Lower leg skin (tissue), 4 donors: ENCODE measurements at regions not wholly inside any gene's neighbourhood (a gene's known extent, or its start where the extent isn't known, plus 50 kb on each side); places are given as distances from the start of the nearest gene placed in this dataset.

Experiments used
- DNase-seq, 2 donors: peaks; one replicate each; pipeline ENCODE4 v3.0.0-alpha.2; 2019; ENCODE audit warnings: low spot score in 2 of 2
- H3K4me3 ChIP-seq: fragments of 200-600 bp; sonication (generic); 2 replicates; pipeline ENCODE4 v1.5.1; 2017; ENCODE audit warnings: mild to moderate bottlenecking, low read depth; ENCODE audit not compliant: poor library complexity, severe bottlenecking
- CTCF ChIP-seq, 3 donors: fragments of 450-650 bp; IDR thresholded peaks; one replicate each; pipeline ENCODE4 v1.5.1; 2016; ENCODE audit warnings: antibody characterized with exemption in 3 of 3, mild to moderate bottlenecking in 3 of 3, moderate library complexity in 2 of 3
- POLR2A ChIP-seq, 2 donors: fragments of 450-650 bp; IDR thresholded peaks; one replicate each; pipeline ENCODE4 v1.6.1; 2016 to 2017; ENCODE audit warnings: antibody characterized with exemption in 2 of 2, mild to moderate bottlenecking in 1 of 2, moderate library complexity in 1 of 2
- WGBS, 2 donors: methylation state at CpG; one replicate each; pipeline ENCODE4 v1.1.5; 2018; 5-methylcytosine and 5-hydroxymethylcytosine counted together
- intact Hi-C: fragments of 100-400 bp; cut with DNase I; formaldehyde crosslinking; loops from one replicate; pipeline ENCODE4 v1.15.0; 2023; ENCODE audit warnings: low total_unique reads

GRCh38 chr1:239815074-239815473 lies 276.6 kb upstream of the FMN2 start:
- 84 to 90% methylated on average over 4 of the region's 4 CpGs for WGBS, 2 donors
- intact Hi-C loops: no loop called here
- H3K4me3 ChIP-seq: no peak overlapping the region
- TF ChIP-seq CTCF (IDR thresholded peaks at IDR 0.05) (no peak), POLR2A (IDR thresholded peaks at IDR 0.05) (no peak)
- no peak for DNase-seq

DNA sequence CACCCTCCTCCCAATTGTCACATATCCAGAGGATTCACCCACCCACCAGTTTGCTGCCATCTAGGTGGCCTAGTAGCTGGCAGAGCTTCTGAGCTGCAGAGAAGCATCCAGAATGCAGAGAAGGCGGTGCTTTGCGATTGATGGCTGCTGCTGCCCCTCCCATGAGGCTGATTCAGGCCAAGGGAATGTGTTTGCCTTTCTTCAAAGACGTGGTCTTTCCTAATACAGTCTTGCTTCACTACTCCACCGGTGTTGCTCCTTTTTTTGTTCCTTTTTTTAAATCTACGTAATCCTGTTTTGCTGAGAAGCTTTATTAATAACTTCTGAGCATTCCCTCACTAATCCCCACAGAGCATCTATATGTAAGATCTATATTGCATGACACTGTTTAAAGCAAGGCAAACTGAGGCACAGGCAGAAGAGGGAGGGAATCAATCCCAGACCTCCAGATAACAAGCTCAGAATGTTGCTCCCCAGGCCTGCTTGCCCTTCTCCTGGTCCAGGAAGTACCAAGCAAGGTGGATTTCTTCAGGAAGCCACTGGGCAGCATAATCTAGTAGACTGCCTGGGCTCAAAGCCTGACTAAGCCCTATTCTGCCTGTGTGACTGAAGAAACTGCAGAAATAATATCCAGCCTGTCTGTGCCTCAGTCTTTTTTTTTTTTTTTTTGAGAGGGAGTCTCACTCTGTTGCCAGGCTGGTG lies 275.5 kb upstream of the FMN2 start:
- no peak for DNase-seq

DNA sequence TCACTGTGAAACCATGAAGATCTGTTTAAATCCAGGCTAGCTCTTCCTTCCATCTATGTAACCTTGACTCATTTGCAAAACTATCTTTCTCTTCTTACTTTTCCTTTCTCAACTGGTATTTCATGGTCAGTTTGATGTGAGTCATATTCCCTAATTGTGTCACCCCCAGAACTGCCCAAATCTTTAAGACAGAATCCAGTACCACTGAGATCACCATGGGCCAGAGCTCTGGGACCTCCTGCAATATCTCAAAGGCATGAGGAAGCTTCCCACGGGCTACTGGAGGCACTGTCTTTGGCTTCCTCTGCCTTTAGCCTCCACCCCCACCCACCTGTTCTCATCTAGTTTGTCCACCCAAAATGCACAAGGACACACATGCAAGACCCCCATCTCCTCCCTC lies 274.4 kb upstream of the FMN2 start:
- DNase-seq: no peak
- H3K4me3 ChIP-seq: no peak overlapping the region
- intact Hi-C loops: no loop called here
- TF ChIP-seq CTCF (IDR thresholded peaks at IDR 0.05): no peak
- TF ChIP-seq POLR2A (IDR thresholded peaks at IDR 0.05): no peak
- WGBS, 2 donors: 87 to 94% methylated on average over 1 of the region's 1 CpG

More for the DNA sequence above, 275.5 kb upstream of the FMN2 start:
- WGBS, 2 donors: 21 to 31% methylated on average over 5 of the region's 5 CpGs
- no peak for TF ChIP-seq CTCF (IDR thresholded peaks at IDR 0.05)
- no peak for TF ChIP-seq POLR2A (IDR thresholded peaks at IDR 0.05)
- H3K4me3 ChIP-seq: no peak overlapping the region
- intact Hi-C loops: no loop called here

- DNase-seq: no peak
- intact Hi-C loops: no loop called here
- H3K4me3 ChIP-seq: no peak overlapping the region
- 79 to 82% methylated on average over 7 of the region's 7 CpGs for WGBS, 2 donors
- no peak for TF ChIP-seq POLR2A (IDR thresholded peaks at IDR 0.05)
- TF ChIP-seq CTCF (IDR thresholded peaks at IDR 0.05): no peak
These were observed 273.9 kb upstream of the FMN2 start for GRCh38 chr1:239817801-239818200.

- DNase-seq: no peak
- 81 to 85% methylated on average over 6 of the region's 6 CpGs for WGBS, 2 donors
- no peak for TF ChIP-seq POLR2A (IDR thresholded peaks at IDR 0.05)
- no peak for TF ChIP-seq CTCF (IDR thresholded peaks at IDR 0.05)
- H3K4me3 ChIP-seq: no peak overlapping the region
- intact Hi-C loops: no loop called here
These were observed 272.6 kb upstream of the FMN2 start for GRCh38 chr1:239819096-239819495.

DNA sequence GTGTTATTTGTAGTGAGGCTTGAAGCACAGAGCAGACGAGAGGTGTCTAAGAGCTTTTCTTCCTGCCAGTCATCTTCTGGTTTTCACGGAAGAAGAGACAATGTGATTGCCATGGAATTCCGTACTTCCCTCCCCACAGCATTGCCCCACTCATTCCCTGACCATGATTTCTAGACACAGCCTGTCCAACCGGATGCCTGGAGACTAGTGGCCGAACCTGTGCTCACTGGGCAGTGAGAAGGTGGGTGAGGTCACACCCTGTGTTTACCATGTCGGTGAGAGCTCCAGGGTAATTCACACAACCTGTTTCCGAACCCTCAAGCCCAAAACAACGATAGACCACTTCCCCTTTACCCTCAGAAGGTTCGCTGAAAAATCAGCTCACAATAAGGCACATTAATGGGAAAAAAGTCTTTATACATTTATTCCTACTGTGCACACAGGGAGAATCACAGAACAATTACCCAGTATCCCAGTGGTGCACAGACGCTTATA lies 271.9 kb upstream of the FMN2 start:
- H3K4me3 ChIP-seq: no peak overlapping the region
- DNase-seq: no peak
- intact Hi-C loops: no loop called here
- TF ChIP-seq CTCF (IDR thresholded peaks at IDR 0.05) (no peak), POLR2A (IDR thresholded peaks at IDR 0.05) (no peak)
- WGBS, 2 donors: 68 to 79% methylated on average over 10 of the region's 10 CpGs
